ENCODE measurements at regions not wholly inside any gene's neighbourhood (a gene's known extent, or its start where the extent isn't known, plus 50 kb on each side); places are given as distances from the start of the nearest gene placed in this dataset.

GRCh38 chr20:12409501-12409900 is 491.8 kb downstream of the BTBD3 start:
- Histone ChIP-seq H2BK12ac (ENCODE audit: insufficient read length, low read depth, low read length) (no peak overlapping the region), H3K27ac (ENCODE audit: insufficient read length, low read depth, low read length) (no peak overlapping the region), H2AK5ac (ENCODE audit: insufficient read length, low read length) (no peak overlapping the region), H3K9ac (ENCODE audit: extremely low read depth, insufficient read length, low read length) (no peak overlapping the region), H4K20me1 (ENCODE audit: control insufficient read depth, insufficient read depth, insufficient read length) (no peaks in the 10 kb centered on the region), H3K23ac (ENCODE audit: insufficient read length, low read depth, low read length) (no peak overlapping the region), H4K91ac (ENCODE audit: insufficient read length, low read depth, low read length) (no peak overlapping the region), H2BK5ac (ENCODE audit: insufficient read length, low read length) (no peak overlapping the region), H3K56ac (ENCODE audit: insufficient read length, low read depth, low read length) (no peak overlapping the region), H2BK15ac (ENCODE audit: low read depth, low read length) (no peak overlapping the region), H3K4ac (ENCODE audit: low read depth, low read length) (no peak overlapping the region), H3K79me2 (ENCODE audit: insufficient read depth, low read length) (no peaks in the 10 kb centered on the region), H3T11ph (ENCODE audit: low read length) (no peak overlapping the region), H3K18ac (ENCODE audit: insufficient read length, low read depth, low read length) (no peak overlapping the region), H4K8ac (replicated peaks; ENCODE audit: insufficient read length, low read depth, low read length) (no peak overlapping the region), H2BK20ac (ENCODE audit: low read depth, low read length, poor library complexity, severe bottlenecking) (no peak overlapping the region), H2BK120ac (ENCODE audit: low read depth, low read length, poor library complexity, severe bottlenecking) (no peak overlapping the region), H3K23me2 (ENCODE audit: insufficient read length, low read depth, low read length, poor library complexity, severe bottlenecking) (no peaks in the 10 kb centered on the region), H3K14ac (ENCODE audit: insufficient read depth, low read length) (no peak overlapping the region), H4K5ac (ENCODE audit: insufficient read length, low read depth, low read length) (no peak overlapping the region), H2AFZ (ENCODE audit: low read length) (no peak overlapping the region), H3K9me3 (ENCODE audit: control insufficient read depth, low read depth, low read length) (peaks cover 6% of the 10 kb centered on the region), H3K4me1 (ENCODE audit: insufficient read depth, low read length) (no peaks in the 10 kb centered on the region), H3K4me2 (ENCODE audit: insufficient read depth, insufficient read length, low read length) (no peak overlapping the region), H3K27me3 (ENCODE audit: insufficient read depth, low read length) (no peaks in the 10 kb centered on the region), H3K79me1 (ENCODE audit: insufficient read depth, low read depth, low read length, poor library complexity, severe bottlenecking) (no peaks in the 10 kb centered on the region)
- DNase-seq = no peak
- no peak overlapping the region for H3K27ac Mint-ChIP-seq
- peaks cover 7 to 19% (median 18%) of the 10 kb centered on the region in 3 experiments for H3K36me3 Mint-ChIP-seq (ENCODE audit: insufficient read depth in 1 of 3, low read depth in 3 of 3)
- H3K4me3 Mint-ChIP-seq = no peak overlapping the region
- H3K27me3 Mint-ChIP-seq (ENCODE audit: low read depth) = no peaks in the 10 kb centered on the region
- peaks cover 1 to 6% of the 10 kb centered on the region in 2 experiments; a peak in 3 of 4 replicates for H3K4me1 Mint-ChIP-seq
- WGBS (ENCODE audit: extremely low coverage, insufficient read length, low lambda C conversion rate) = no CpG with 5 or more reads among the region's 3 CpGs
- peaks cover 26 to 37% of the 10 kb centered on the region in 2 experiments for H3K9me3 Mint-ChIP-seq
- TF ChIP-seq CTCF (conservative IDR thresholded peaks at IDR 0.05) = no peak
